Esophagus muscularis mucosa (tissue), 4 donors: ENCODE measurements at regions not wholly inside any gene's neighbourhood (a gene's known extent, or its start where the extent isn't known, plus 50 kb on each side); places are given as distances from the start of the nearest gene placed in this dataset.

Experiments
- DNase-seq: peaks from one replicate; pipeline ENCODE4 v3.0.0-alpha.2; 2017; ENCODE audit errors: extremely low spot score
- H3K27ac ChIP-seq, 4 donors: fragments of 200-600 bp; sonication (generic); replicated peaks in 1 of 4; 1 replicate in 3 of 4; 2 replicates in 1 of 4; pipeline ENCODE4 v1.5.1; 2016 to 2019; ENCODE audit warnings: mild to moderate bottlenecking in 1 of 4
- H3K27me3 ChIP-seq, 4 donors: fragments of 200-600 bp; sonication (generic); one replicate each; pipeline versions ENCODE4 v1.5.1 to v1.6.0; 2016 to 2019
- H3K36me3 ChIP-seq, 4 donors: fragments of 200-600 bp; sonication (generic); one replicate each; pipeline ENCODE4 v1.5.1; 2016 to 2019
- H3K4me1 ChIP-seq, 4 donors: fragments of 200-600 bp; sonication (generic); one replicate each; pipeline ENCODE4 v1.5.1; 2016 to 2019
- H3K4me3 ChIP-seq, 4 donors: fragments of 200-600 bp; sonication (generic); 1 replicate in 2 of 4; 2 replicates in 2 of 4; pipeline ENCODE4 v1.5.1; 2016 to 2019; ENCODE audit warnings: mild to moderate bottlenecking in 4 of 4, moderate library complexity in 1 of 4
- H3K9me3 ChIP-seq, 4 donors: fragments of 200-600 bp; sonication (generic); 1 replicate in 3 of 4; 2 replicates in 1 of 4; pipeline ENCODE4 v1.5.1; 2016 to 2019
- EP300 ChIP-seq: sonication (generic); formaldehyde crosslinking; IDR thresholded peaks from one replicate; pipeline ENCODE4 v1.6.1; 2017; ENCODE audit warnings: antibody characterized with exemption
- POLR2A ChIP-seq: fragments of 450-650 bp; IDR thresholded peaks from one replicate; pipeline ENCODE4 v1.6.1; 2017; ENCODE audit warnings: antibody characterized with exemption, moderate library complexity, mild to moderate bottlenecking, low read depth
- POLR2AphosphoS5 ChIP-seq, 2 donors: sonication (generic); formaldehyde crosslinking; IDR thresholded peaks; one replicate each; pipeline ENCODE4 v1.6.1; 2017; ENCODE audit warnings: antibody characterized with exemption in 2 of 2
- WGBS: methylation state at CpG from one replicate; pipeline ENCODE4 v1.1.5; 2018; 5-methylcytosine and 5-hydroxymethylcytosine counted together
- intact Hi-C: fragments of 100-400 bp; cut with DNase I; formaldehyde crosslinking; loops from one replicate; pipeline ENCODE4 v1.15.1; 2023
- TF ChIP-seq, protein P1 (sequence below), 3 experiments: fragments of 200-600 bp in 2 of 3; fragments of 450-650 bp in 1 of 3; sonication (generic) in 2 of 3; IDR thresholded peaks; one replicate each; pipeline ENCODE4 v1.5.1; 2017 to 2019; ENCODE audit warnings: antibody characterized with exemption in 3 of 3, mild to moderate bottlenecking in 2 of 3, moderate library complexity in 1 of 3

- no peak overlapping the region for H3K4me3 ChIP-seq
- no peak overlapping the region for H3K27ac ChIP-seq
- H3K4me1 ChIP-seq, result peaks cover 0 to 24% (median 18%) of the 10 kb centered on the region in 4 donors
- H3K9me3 ChIP-seq, result no peaks in the 10 kb centered on the region
- H3K36me3 ChIP-seq, result no peaks in the 10 kb centered on the region
- 97% methylated on average over 15 of the region's 15 CpGs for WGBS
- no peaks in the 10 kb centered on the region for H3K27me3 ChIP-seq
- TF ChIP-seq, protein P1, sequence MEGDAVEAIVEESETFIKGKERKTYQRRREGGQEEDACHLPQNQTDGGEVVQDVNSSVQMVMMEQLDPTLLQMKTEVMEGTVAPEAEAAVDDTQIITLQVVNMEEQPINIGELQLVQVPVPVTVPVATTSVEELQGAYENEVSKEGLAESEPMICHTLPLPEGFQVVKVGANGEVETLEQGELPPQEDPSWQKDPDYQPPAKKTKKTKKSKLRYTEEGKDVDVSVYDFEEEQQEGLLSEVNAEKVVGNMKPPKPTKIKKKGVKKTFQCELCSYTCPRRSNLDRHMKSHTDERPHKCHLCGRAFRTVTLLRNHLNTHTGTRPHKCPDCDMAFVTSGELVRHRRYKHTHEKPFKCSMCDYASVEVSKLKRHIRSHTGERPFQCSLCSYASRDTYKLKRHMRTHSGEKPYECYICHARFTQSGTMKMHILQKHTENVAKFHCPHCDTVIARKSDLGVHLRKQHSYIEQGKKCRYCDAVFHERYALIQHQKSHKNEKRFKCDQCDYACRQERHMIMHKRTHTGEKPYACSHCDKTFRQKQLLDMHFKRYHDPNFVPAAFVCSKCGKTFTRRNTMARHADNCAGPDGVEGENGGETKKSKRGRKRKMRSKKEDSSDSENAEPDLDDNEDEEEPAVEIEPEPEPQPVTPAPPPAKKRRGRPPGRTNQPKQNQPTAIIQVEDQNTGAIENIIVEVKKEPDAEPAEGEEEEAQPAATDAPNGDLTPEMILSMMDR (IDR thresholded peaks at IDR 0.05), result no peak
- TF ChIP-seq POLR2AphosphoS5 (IDR thresholded peaks at IDR 0.05) (no peak), EP300 (no peak), POLR2A (no peak)
- DNase-seq, result no peak
- intact Hi-C loops, result no loop called here
Measured at GRCh38 chr12:124096109-124096508, 123.1 kb downstream of the ZNF664 start.

GRCh38 chr12:124096869-124097434 lies 123.9 kb downstream of the ZNF664 start:
- Histone ChIP-seq H3K27ac (peak overlapping the region in 2 of 4 donors; percentile 43 to 57), H3K9me3 (no peaks in the 10 kb centered on the region), H3K27me3 (no peaks in the 10 kb centered on the region), H3K4me3 (no peak overlapping the region), H3K36me3 (no peaks in the 10 kb centered on the region), H3K4me1 (peaks cover 0 to 24% (median 18%) of the 10 kb centered on the region in 4 donors)
- TF ChIP-seq EP300 (no peak), POLR2A (no peak), POLR2AphosphoS5 (IDR thresholded peaks at IDR 0.05) (no peak)
- TF ChIP-seq, protein P1 (IDR thresholded peaks at IDR 0.05), result no peak
- intact Hi-C loops, result no loop called here
- no peak for DNase-seq
- WGBS, result 95% methylated on average over 10 of the region's 10 CpGs

DNA sequence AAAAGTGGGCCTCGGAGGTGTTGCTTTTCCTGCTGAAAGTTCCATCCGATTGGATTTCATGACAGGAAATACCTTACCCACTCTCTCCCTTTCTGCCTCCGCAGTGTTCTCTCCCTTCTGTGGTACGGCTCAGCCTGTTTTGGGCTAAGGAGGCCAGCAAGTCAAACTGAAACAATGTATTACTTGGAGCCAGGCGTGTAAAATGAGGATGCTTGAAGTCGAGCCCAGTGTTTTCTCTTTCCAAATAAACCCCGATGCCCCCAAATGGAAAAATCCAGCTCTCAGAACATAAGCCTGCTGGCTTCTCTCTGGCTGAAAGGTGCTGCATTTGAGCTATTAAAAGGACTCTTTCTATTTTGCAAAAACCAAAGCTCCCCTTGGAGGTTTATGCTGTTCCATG lies 124.7 kb downstream of the ZNF664 start:
- H3K4me3 ChIP-seq, result peak overlapping the region in 2 of 4 donors; percentile 9 to 16
- H3K27me3 ChIP-seq, result no peaks in the 10 kb centered on the region
- no peak for TF ChIP-seq POLR2AphosphoS5 (IDR thresholded peaks at IDR 0.05)
- no peak for TF ChIP-seq EP300
- TF ChIP-seq, protein P1 (IDR thresholded peaks at IDR 0.05), result no peak
- TF ChIP-seq POLR2A, result no peak
- H3K27ac ChIP-seq, result peak overlapping the region; percentile 22 to 57 (median 35)
- no peaks in the 10 kb centered on the region for H3K9me3 ChIP-seq
- intact Hi-C loops, result no loop called here
- WGBS, result 17% methylated on average over 7 of the region's 7 CpGs
- no peaks in the 10 kb centered on the region for H3K36me3 ChIP-seq
- peaks cover 0 to 24% (median 18%) of the 10 kb centered on the region in 4 donors for H3K4me1 ChIP-seq
- DNase-seq, result no peak

DNA sequence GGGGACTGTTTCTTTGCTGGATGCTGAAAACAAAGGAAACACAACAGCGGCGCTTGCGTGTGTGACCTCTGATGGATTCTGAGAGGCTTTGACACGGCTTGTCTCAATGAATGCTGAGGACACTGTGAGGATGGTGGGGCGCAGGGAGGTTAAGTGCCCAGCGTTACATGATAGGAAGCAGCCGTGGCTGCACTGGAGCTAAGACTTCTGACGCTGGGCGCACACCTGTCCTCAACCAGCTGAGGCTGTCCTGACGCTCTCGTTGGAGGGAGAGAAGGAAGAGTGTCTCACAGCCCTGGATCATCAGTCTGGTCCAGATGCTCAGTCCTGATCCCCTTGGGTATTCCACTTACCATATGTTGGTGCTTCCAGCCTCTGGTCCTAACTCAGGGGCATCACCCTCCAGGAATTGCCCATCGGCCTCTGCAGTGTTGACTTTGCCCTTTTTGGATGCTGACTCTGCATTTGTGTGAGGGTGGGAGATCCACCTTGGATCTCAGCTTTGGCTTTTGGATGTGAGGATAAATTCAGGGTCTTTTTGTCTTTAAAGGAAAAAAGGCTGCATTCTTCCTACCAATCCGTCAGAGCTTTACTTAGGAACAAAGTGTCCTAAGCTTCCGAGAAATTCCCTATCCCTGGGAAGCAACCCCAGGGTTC lies 125.2 kb downstream of the ZNF664 start:
- H3K36me3 ChIP-seq, result no peaks in the 10 kb centered on the region
- WGBS, result 53% methylated on average over 14 of the region's 14 CpGs
- TF ChIP-seq POLR2AphosphoS5 (IDR thresholded peaks at IDR 0.05) (no peak), EP300 (no peak), POLR2A (no peak)
- TF ChIP-seq, protein P1 (IDR thresholded peaks at IDR 0.05), result no peak

More for the DNA sequence above, 125.2 kb downstream of the ZNF664 start:
- Histone ChIP-seq H3K9me3 (no peaks in the 10 kb centered on the region), H3K4me1 (peaks cover 0 to 24% (median 18%) of the 10 kb centered on the region in 4 donors), H3K4me3 (peak overlapping the region in 2 of 4 donors; percentile 9 to 16), H3K27ac (peak overlapping the region; percentile 22 to 57 (median 38)), H3K27me3 (no peaks in the 10 kb centered on the region)
- intact Hi-C loops, result no loop called here
- DNase-seq, result no peak
